ENCODE measurements at regions not wholly inside any gene's neighbourhood (a gene's known extent, or its start where the extent isn't known, plus 50 kb on each side); places are given as distances from the start of the nearest gene placed in this dataset.
A peak's percentile ranks its signal among the peaks of the same experiment; 100 is the strongest.
"Not testable (repeated sequence)": the region's sequence is repeated elsewhere in the genome, so short reads cannot be mapped to it uniquely, and the experiment has no call there.

- in situ Hi-C loops (cut with HindIII; ENCODE audit: low pct_unique_long_range_greater_than_20kb, low sequenced_read_pairs): not testable (repeated sequence)
- DNase-seq (ENCODE audit: low read depth): peak; percentile 99
These were observed 207.5 kb upstream of the IRF2BP2 start for GRCh38 chr1:234817313-234818039.

- DNase-seq (ENCODE audit: low read depth); in situ Hi-C loops (cut with HindIII; ENCODE audit: low pct_unique_long_range_greater_than_20kb, low sequenced_read_pairs): not testable (repeated sequence)
These were observed 206.9 kb upstream of the IRF2BP2 start for GRCh38 chr1:234816864-234817263.

GRCh38 chr1:234816186-234816851 is 206.3 kb upstream of the IRF2BP2 start:
- in situ Hi-C loops (cut with HindIII; ENCODE audit: low pct_unique_long_range_greater_than_20kb, low sequenced_read_pairs); DNase-seq (ENCODE audit: low read depth): not testable (repeated sequence)

GRCh38 chr1:234815295-234815815 is 205.4 kb upstream of the IRF2BP2 start:
- DNase-seq (ENCODE audit: low read depth): peak; percentile 56
- in situ Hi-C loops (cut with HindIII; ENCODE audit: low pct_unique_long_range_greater_than_20kb, low sequenced_read_pairs): not testable (repeated sequence)

GRCh38 chr1:234814235-234814634 is 204.3 kb upstream of the IRF2BP2 start:
- in situ Hi-C loops (cut with HindIII; ENCODE audit: low pct_unique_long_range_greater_than_20kb, low sequenced_read_pairs): not testable (repeated sequence)

GRCh38 chr1:234811824-234812223 is 201.8 kb upstream of the IRF2BP2 start:
- in situ Hi-C loops (cut with HindIII; ENCODE audit: low pct_unique_long_range_greater_than_20kb, low sequenced_read_pairs): not testable (repeated sequence)
- DNase-seq (ENCODE audit: low read depth): peak; percentile 92

More at GRCh38 chr1:234814235-234814634, 204.3 kb upstream of the IRF2BP2 start:
- DNase-seq (ENCODE audit: low read depth): not testable (repeated sequence)

GRCh38 chr1:234810726-234811125 is 200.7 kb upstream of the IRF2BP2 start:
- DNase-seq (ENCODE audit: low read depth); in situ Hi-C loops (cut with HindIII; ENCODE audit: low pct_unique_long_range_greater_than_20kb, low sequenced_read_pairs): not testable (repeated sequence)

GRCh38 chr1:234809854-234810245 is 199.9 kb upstream of the IRF2BP2 start:
- in situ Hi-C loops (cut with HindIII; ENCODE audit: low pct_unique_long_range_greater_than_20kb, low sequenced_read_pairs): not testable (repeated sequence)
- peak; percentile 41 for DNase-seq (ENCODE audit: low read depth)

GRCh38 chr1:234808943-234809853 is 199.2 kb upstream of the IRF2BP2 start:
- in situ Hi-C loops (cut with HindIII; ENCODE audit: low pct_unique_long_range_greater_than_20kb, low sequenced_read_pairs): not testable (repeated sequence)
- DNase-seq (ENCODE audit: low read depth): peak; percentile 94

- in situ Hi-C loops (cut with HindIII; ENCODE audit: low pct_unique_long_range_greater_than_20kb, low sequenced_read_pairs); DNase-seq (ENCODE audit: low read depth): not testable (repeated sequence)
These were observed 198.5 kb upstream of the IRF2BP2 start for GRCh38 chr1:234808459-234808858.

GRCh38 chr1:234807705-234808104 is 197.7 kb upstream of the IRF2BP2 start:
- DNase-seq (ENCODE audit: low read depth); in situ Hi-C loops (cut with HindIII; ENCODE audit: low pct_unique_long_range_greater_than_20kb, low sequenced_read_pairs): not testable (repeated sequence)

GRCh38 chr1:234802586-234802985 is 192.6 kb upstream of the IRF2BP2 start:
- DNase-seq (ENCODE audit: low read depth); in situ Hi-C loops (cut with HindIII; ENCODE audit: low pct_unique_long_range_greater_than_20kb, low sequenced_read_pairs): not testable (repeated sequence)

GRCh38 chr1:234801636-234802035 is 191.7 kb upstream of the IRF2BP2 start:
- in situ Hi-C loops (cut with HindIII; ENCODE audit: low pct_unique_long_range_greater_than_20kb, low sequenced_read_pairs); DNase-seq (ENCODE audit: low read depth): not testable (repeated sequence)

GRCh38 chr1:234801147-234801546 is 191.2 kb upstream of the IRF2BP2 start:
- in situ Hi-C loops (cut with HindIII; ENCODE audit: low pct_unique_long_range_greater_than_20kb, low sequenced_read_pairs); DNase-seq (ENCODE audit: low read depth): not testable (repeated sequence)

- in situ Hi-C loops (cut with HindIII; ENCODE audit: low pct_unique_long_range_greater_than_20kb, low sequenced_read_pairs); DNase-seq (ENCODE audit: low read depth): not testable (repeated sequence)
These were observed 190.6 kb upstream of the IRF2BP2 start for GRCh38 chr1:234800563-234800962.

- in situ Hi-C loops (cut with HindIII; ENCODE audit: low pct_unique_long_range_greater_than_20kb, low sequenced_read_pairs); DNase-seq (ENCODE audit: low read depth): not testable (repeated sequence)
These were observed 189.2 kb upstream of the IRF2BP2 start for GRCh38 chr1:234799021-234799689.

GRCh38 chr1:234797216-234797615 is 187.2 kb upstream of the IRF2BP2 start:
- DNase-seq (ENCODE audit: low read depth); in situ Hi-C loops (cut with HindIII; ENCODE audit: low pct_unique_long_range_greater_than_20kb, low sequenced_read_pairs): not testable (repeated sequence)

GRCh38 chr1:234796438-234796792 is 186.4 kb upstream of the IRF2BP2 start:
- DNase-seq (ENCODE audit: low read depth): not testable (repeated sequence)

More at GRCh38 chr1:234796438-234796792, 186.4 kb upstream of the IRF2BP2 start:
- in situ Hi-C loops (cut with HindIII; ENCODE audit: low pct_unique_long_range_greater_than_20kb, low sequenced_read_pairs): not testable (repeated sequence)

Data from Caki2 (cell line).